H9 (cell line): ENCODE measurements at regions not wholly inside any gene's neighbourhood (a gene's known extent, or its start where the extent isn't known, plus 50 kb on each side); places are given as distances from the start of the nearest gene placed in this dataset.
"Not testable (repeated sequence)": the region's sequence is repeated elsewhere in the genome, so short reads cannot be mapped to it uniquely, and the experiment has no call there.

Experiments used
- DNase-seq: peaks from one replicate; pipeline ENCODE4 v3.0.0-alpha.2; 2017
- H2AFZ ChIP-seq: one replicate; pipeline ENCODE4 v1.6.1; 2013; ENCODE audit warnings: mild to moderate bottlenecking, low read length, control low read depth, moderate library complexity
- H2AK5ac ChIP-seq: 2 replicates; pipeline ENCODE4 v1.6.1; 2013; ENCODE audit warnings: low read length, control low read depth, mixed read lengths; ENCODE audit not compliant: insufficient read length
- H2BK120ac ChIP-seq: one replicate; pipeline ENCODE4 v1.6.1; 2013; ENCODE audit warnings: low read depth, mild to moderate bottlenecking, low read length, control low read depth, inconsistent platforms; ENCODE audit not compliant: poor library complexity, severe bottlenecking
- H2BK12ac ChIP-seq: 2 replicates; pipeline ENCODE4 v1.6.1; 2013; ENCODE audit warnings: low read length, control low read depth, mixed read lengths, low read depth; ENCODE audit not compliant: insufficient read length
- H2BK15ac ChIP-seq: 2 replicates; pipeline ENCODE4 v1.6.1; 2013; ENCODE audit warnings: low read depth, low read length, control low read depth
- H2BK20ac ChIP-seq: one replicate; pipeline ENCODE4 v1.6.1; 2013; ENCODE audit warnings: low read depth, mild to moderate bottlenecking, low read length, control low read depth, inconsistent platforms; ENCODE audit not compliant: poor library complexity, severe bottlenecking
- H2BK5ac ChIP-seq: 2 replicates; pipeline ENCODE4 v1.6.1; 2013; ENCODE audit warnings: low read length, control low read depth, mixed read lengths; ENCODE audit not compliant: insufficient read length
- H3K14ac ChIP-seq: 2 replicates; pipeline ENCODE4 v1.6.1; 2013; ENCODE audit warnings: low read length, control low read depth; ENCODE audit not compliant: insufficient read depth
- H3K18ac ChIP-seq: 2 replicates; pipeline ENCODE4 v1.6.1; 2013; ENCODE audit warnings: low read depth, mild to moderate bottlenecking, mixed read lengths, low read length, control low read depth; ENCODE audit not compliant: insufficient read length
- H3K23ac ChIP-seq: 2 replicates; pipeline ENCODE4 v1.6.1; 2013; ENCODE audit warnings: low read length, control low read depth, mixed read lengths, low read depth; ENCODE audit not compliant: insufficient read length
- H3K23me2 ChIP-seq: 2 replicates; pipeline ENCODE4 v1.6.1; 2013; ENCODE audit warnings: low read depth, mild to moderate bottlenecking, mixed read lengths, low read length, control low read depth; ENCODE audit not compliant: insufficient read length, poor library complexity, severe bottlenecking
- H3K27ac ChIP-seq: 2 replicates; pipeline ENCODE4 v1.5.1; 2013; ENCODE audit warnings: low read length, control low read depth, mixed read lengths, low read depth; ENCODE audit not compliant: insufficient read length
- H3K27me3 ChIP-seq: 2 replicates; pipeline ENCODE4 v1.6.1; 2013; ENCODE audit warnings: low read length, control low read depth, inconsistent platforms; ENCODE audit not compliant: insufficient read depth
- H3K4ac ChIP-seq: 2 replicates; pipeline ENCODE4 v1.6.1; 2013; ENCODE audit warnings: low read depth, mild to moderate bottlenecking, control low read depth, inconsistent platforms, low read length, moderate library complexity
- H3K4me1 ChIP-seq: 2 replicates; pipeline ENCODE4 v1.6.1; 2013; ENCODE audit warnings: low read length, control low read depth, inconsistent platforms; ENCODE audit not compliant: insufficient read depth
- H3K4me2 ChIP-seq: 2 replicates; pipeline ENCODE4 v1.6.1; 2013; ENCODE audit warnings: low read length, control low read depth, mixed read lengths; ENCODE audit not compliant: insufficient read length, insufficient read depth
- H3K56ac ChIP-seq: 2 replicates; pipeline ENCODE4 v1.6.1; 2013; ENCODE audit warnings: low read depth, mild to moderate bottlenecking, mixed read lengths, low read length, control low read depth; ENCODE audit not compliant: insufficient read length
- H3K79me1 ChIP-seq: 2 replicates; pipeline ENCODE4 v1.6.1; 2013; ENCODE audit warnings: low read depth, mild to moderate bottlenecking, moderate library complexity, low read length, control low read depth, inconsistent platforms; ENCODE audit not compliant: insufficient read depth, poor library complexity, severe bottlenecking
- H3K79me2 ChIP-seq: 2 replicates; pipeline ENCODE4 v1.6.1; 2013; ENCODE audit warnings: low read length, control low read depth, inconsistent platforms; ENCODE audit not compliant: insufficient read depth
- H3K9ac ChIP-seq: 2 replicates; pipeline ENCODE4 v1.6.1; 2013; ENCODE audit warnings: low read length, control low read depth, mixed read lengths; ENCODE audit not compliant: insufficient read length; ENCODE audit errors: extremely low read depth
- H3K9me3 ChIP-seq: one replicate; pipeline ENCODE4 v1.6.1; 2013; ENCODE audit warnings: low read depth, low read length, inconsistent platforms; ENCODE audit not compliant: control insufficient read depth
- H3T11ph ChIP-seq: one replicate; pipeline ENCODE4 v1.6.1; 2013; ENCODE audit warnings: mild to moderate bottlenecking, low read length, control low read depth, inconsistent platforms
- H4K20me1 ChIP-seq: one replicate; pipeline ENCODE4 v1.6.1; 2013; ENCODE audit not compliant: control insufficient read depth, insufficient read length, insufficient read depth
- H4K5ac ChIP-seq: 2 replicates; pipeline ENCODE4 v1.6.1; 2013; ENCODE audit warnings: low read depth, mild to moderate bottlenecking, mixed read lengths, low read length, control low read depth; ENCODE audit not compliant: insufficient read length
- H4K8ac ChIP-seq: replicated peaks from 2 replicates; pipeline ENCODE4 v1.6.1; 2013; ENCODE audit warnings: low read length, control low read depth, mixed read lengths, low read depth; ENCODE audit not compliant: insufficient read length
- H4K91ac ChIP-seq: 2 replicates; pipeline ENCODE4 v1.6.1; 2013; ENCODE audit warnings: low read depth, mild to moderate bottlenecking, moderate library complexity, mixed read lengths, low read length, control low read depth; ENCODE audit not compliant: insufficient read length
- H3K27ac Mint-ChIP-seq, 3 experiments: 2 replicates in 2 of 3; 3 replicates in 1 of 3; pipeline ENCODE4 v1.8.0; 2020 to 2021; ENCODE audit warnings: mixed read lengths in 3 of 3, mild to moderate bottlenecking in 1 of 3, moderate library complexity in 1 of 3
- H3K27me3 Mint-ChIP-seq: 2 replicates; pipeline ENCODE4 v1.8.0; 2021; ENCODE audit warnings: low read depth, mild to moderate bottlenecking, moderate library complexity, mixed read lengths
- H3K36me3 Mint-ChIP-seq, 3 experiments: 2 replicates in 2 of 3; 3 replicates in 1 of 3; pipeline ENCODE4 v1.8.0; 2020 to 2021; ENCODE audit warnings: low read depth in 3 of 3, mixed read lengths in 3 of 3; ENCODE audit not compliant: insufficient read depth in 1 of 3
- H3K4me1 Mint-ChIP-seq, 2 experiments: 2 replicates each; pipeline ENCODE4 v1.8.0; 2020; ENCODE audit warnings: mixed read lengths in 2 of 2
- H3K4me3 Mint-ChIP-seq, 2 experiments: 2 replicates in 1 of 2; 3 replicates in 1 of 2; pipeline ENCODE4 v1.8.0; 2020 to 2021; ENCODE audit warnings: mild to moderate bottlenecking in 2 of 2, mixed read lengths in 2 of 2, moderate library complexity in 1 of 2
- H3K9me3 Mint-ChIP-seq, 2 experiments: 2 replicates in 1 of 2; 3 replicates in 1 of 2; pipeline ENCODE4 v1.8.0; 2020; ENCODE audit warnings: mild to moderate bottlenecking in 2 of 2, mixed read lengths in 2 of 2, moderate library complexity in 1 of 2
- WGBS: extraction: QIAGEN DNeasy Blood & Tissue Kit; methylation state at CpG from one replicate; pipeline ENCODE4 v1.1.7; 2013; ENCODE audit warnings: missing lambda C conversion rate, low lambda C conversion rate, mixed read lengths; ENCODE audit not compliant: insufficient read length; ENCODE audit errors: extremely low coverage; 5-methylcytosine and 5-hydroxymethylcytosine counted together
- TF ChIP-seq, protein P1 (sequence below): fragments of 200-600 bp; sonication (generic); conservative IDR thresholded peaks from 3 replicates; pipeline ENCODE4 v1.8.0; 2021; ENCODE audit warnings: antibody characterized with exemption, mild to moderate bottlenecking

DNA sequence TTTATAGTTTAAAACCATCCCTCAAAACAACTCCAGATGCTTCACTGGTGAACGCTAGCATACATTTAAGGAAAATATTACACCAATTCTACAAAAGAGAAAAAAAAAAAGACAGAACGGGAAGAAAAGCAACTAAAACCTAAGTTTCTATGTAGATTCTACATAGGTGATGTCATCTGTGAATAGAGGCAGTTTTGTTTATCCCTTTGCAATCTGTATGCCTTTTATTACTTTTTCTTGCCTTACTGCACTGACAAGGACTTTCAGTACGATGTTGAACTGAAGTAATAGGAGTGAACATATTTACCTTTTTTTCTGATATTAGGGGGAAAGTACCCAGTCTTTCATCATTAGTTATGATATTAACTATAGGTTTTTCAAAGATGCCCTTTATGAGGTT lies 101.7 kb upstream of the HAO2 start:
- Histone ChIP-seq H3K56ac (no peak overlapping the region), H4K91ac (no peak overlapping the region), H3K79me2 (no peaks in the 10 kb centered on the region), H2BK12ac (no peak overlapping the region), H3K27ac (no peak overlapping the region), H2BK5ac (no peak overlapping the region), H2AK5ac (no peak overlapping the region), H3K4ac (no peak overlapping the region), H3K23me2 (no peaks in the 10 kb centered on the region), H3K18ac (no peak overlapping the region), H3K27me3 (no peaks in the 10 kb centered on the region), H3K14ac (no peak overlapping the region), H4K8ac (no peak overlapping the region), H2AFZ (no peak overlapping the region), H2BK20ac (no peak overlapping the region), H3T11ph (no peak overlapping the region), H2BK120ac (no peak overlapping the region), H2BK15ac (no peak overlapping the region), H3K9me3 (no peaks in the 10 kb centered on the region), H3K4me1 (no peaks in the 10 kb centered on the region), H4K20me1 (no peaks in the 10 kb centered on the region), H3K4me2 (no peak overlapping the region), H3K9ac (no peak overlapping the region), H3K23ac (no peak overlapping the region), H4K5ac (no peak overlapping the region), H3K79me1 (no peaks in the 10 kb centered on the region)
- Mint-ChIP-seq H3K4me3 (no peak overlapping the region), H3K4me1 (no peaks in the 10 kb centered on the region), H3K27me3 (no peaks in the 10 kb centered on the region; the same call in 1 of the 2 replicates), H3K27ac (no peak overlapping the region; a peak in 1 of 7 replicates), H3K9me3 (no peaks in the 10 kb centered on the region; a peak in 1 of 5 replicates), H3K36me3 (peaks cover 0 to 6% (median 0%) of the 10 kb centered on the region in 3 experiments; a peak in 2 of 7 replicates)
- no CpG with 5 or more reads among the region's 3 CpGs for WGBS
- no peak for DNase-seq
- TF ChIP-seq, protein P1, sequence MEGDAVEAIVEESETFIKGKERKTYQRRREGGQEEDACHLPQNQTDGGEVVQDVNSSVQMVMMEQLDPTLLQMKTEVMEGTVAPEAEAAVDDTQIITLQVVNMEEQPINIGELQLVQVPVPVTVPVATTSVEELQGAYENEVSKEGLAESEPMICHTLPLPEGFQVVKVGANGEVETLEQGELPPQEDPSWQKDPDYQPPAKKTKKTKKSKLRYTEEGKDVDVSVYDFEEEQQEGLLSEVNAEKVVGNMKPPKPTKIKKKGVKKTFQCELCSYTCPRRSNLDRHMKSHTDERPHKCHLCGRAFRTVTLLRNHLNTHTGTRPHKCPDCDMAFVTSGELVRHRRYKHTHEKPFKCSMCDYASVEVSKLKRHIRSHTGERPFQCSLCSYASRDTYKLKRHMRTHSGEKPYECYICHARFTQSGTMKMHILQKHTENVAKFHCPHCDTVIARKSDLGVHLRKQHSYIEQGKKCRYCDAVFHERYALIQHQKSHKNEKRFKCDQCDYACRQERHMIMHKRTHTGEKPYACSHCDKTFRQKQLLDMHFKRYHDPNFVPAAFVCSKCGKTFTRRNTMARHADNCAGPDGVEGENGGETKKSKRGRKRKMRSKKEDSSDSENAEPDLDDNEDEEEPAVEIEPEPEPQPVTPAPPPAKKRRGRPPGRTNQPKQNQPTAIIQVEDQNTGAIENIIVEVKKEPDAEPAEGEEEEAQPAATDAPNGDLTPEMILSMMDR = no peak

DNA sequence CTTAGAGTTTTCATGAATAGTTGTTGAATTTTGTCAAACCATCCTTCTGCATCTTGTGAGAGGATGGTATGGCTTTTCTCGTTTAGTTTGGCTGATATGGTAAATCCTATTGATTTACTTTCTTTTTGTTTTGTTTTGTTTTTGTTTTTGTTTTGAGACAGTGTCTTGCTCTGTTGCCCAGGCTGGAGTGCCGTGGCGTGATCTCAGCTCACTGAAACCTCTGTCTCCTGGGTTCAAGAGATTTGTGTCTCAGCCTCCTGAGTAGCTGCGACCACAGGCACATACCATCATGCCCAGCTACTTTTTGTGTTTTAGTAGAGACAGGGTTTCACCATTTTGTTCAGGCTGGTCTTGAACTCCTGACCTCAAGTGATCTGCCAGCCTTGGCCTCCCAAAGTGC lies 101.3 kb upstream of the HAO2 start:
- not testable (repeated sequence) for H2BK5ac ChIP-seq, H3K14ac ChIP-seq, H3K9me3 Mint-ChIP-seq, H3K4me2 ChIP-seq, H3K9ac ChIP-seq, H4K20me1 ChIP-seq, H3K18ac ChIP-seq, H3K23ac ChIP-seq, H3K79me1 ChIP-seq, H3K27me3 Mint-ChIP-seq, H2AFZ ChIP-seq, H3K56ac ChIP-seq, H3K4ac ChIP-seq, H3K9me3 ChIP-seq, H3K27ac ChIP-seq, DNase-seq, H4K5ac ChIP-seq, H3K23me2 ChIP-seq, H4K8ac ChIP-seq, H3K4me1 Mint-ChIP-seq, H2BK120ac ChIP-seq, H3K36me3 Mint-ChIP-seq, H3K27me3 ChIP-seq, H3T11ph ChIP-seq, H3K4me3 Mint-ChIP-seq, H2BK12ac ChIP-seq, H4K91ac ChIP-seq, H3K27ac Mint-ChIP-seq, H2AK5ac ChIP-seq, H2BK20ac ChIP-seq, H2BK15ac ChIP-seq, H3K79me2 ChIP-seq, H3K4me1 ChIP-seq
- no CpG with 5 or more reads among the region's 4 CpGs for WGBS
